PFSK-1 (cell line): ENCODE measurements at regions not wholly inside any gene's neighbourhood (a gene's known extent, or its start where the extent isn't known, plus 50 kb on each side); places are given as distances from the start of the nearest gene placed in this dataset.

ENCODE experiments used
- POLR2AphosphoS5 ChIP-seq: IDR thresholded peaks from 2 replicates; pipeline ENCODE4 v1.6.1; 2012; ENCODE audit warnings: low read depth, mild to moderate bottlenecking, control low read depth, low read length, moderate library complexity
- TF ChIP-seq, protein P1 (sequence below), 2 experiments: IDR thresholded peaks; 2 replicates each; pipeline versions ENCODE4 v1.6.1 to v1.8.0; 2011 to 2012; ENCODE audit warnings: low read depth in 2 of 2, low read length in 2 of 2, control low read depth in 1 of 2, inconsistent platforms in 1 of 2, mild to moderate bottlenecking in 1 of 2, moderate library complexity in 1 of 2; ENCODE audit not compliant: insufficient read depth in 1 of 2

DNA sequence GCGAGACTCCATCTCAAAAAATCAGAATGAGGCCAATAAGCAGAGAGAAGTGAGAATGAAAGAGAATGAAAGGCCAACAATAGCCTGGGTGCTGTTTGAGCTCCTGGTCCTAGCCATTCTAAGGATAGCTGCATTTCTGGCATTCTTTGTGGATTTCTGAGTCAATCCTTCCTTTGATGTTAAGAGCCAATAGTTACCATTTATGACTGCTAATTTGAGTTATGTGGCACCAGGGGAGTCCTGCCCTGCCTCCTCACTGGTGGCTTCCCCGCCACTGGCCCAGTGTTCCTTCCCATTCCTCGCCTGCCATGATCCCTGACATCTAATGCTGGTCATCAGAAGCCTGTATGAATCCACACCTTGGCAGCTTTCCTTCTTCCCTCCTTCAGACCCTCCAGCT, 991.2 kb downstream of the UQCRFS1 start:
- TF ChIP-seq, protein P1, sequence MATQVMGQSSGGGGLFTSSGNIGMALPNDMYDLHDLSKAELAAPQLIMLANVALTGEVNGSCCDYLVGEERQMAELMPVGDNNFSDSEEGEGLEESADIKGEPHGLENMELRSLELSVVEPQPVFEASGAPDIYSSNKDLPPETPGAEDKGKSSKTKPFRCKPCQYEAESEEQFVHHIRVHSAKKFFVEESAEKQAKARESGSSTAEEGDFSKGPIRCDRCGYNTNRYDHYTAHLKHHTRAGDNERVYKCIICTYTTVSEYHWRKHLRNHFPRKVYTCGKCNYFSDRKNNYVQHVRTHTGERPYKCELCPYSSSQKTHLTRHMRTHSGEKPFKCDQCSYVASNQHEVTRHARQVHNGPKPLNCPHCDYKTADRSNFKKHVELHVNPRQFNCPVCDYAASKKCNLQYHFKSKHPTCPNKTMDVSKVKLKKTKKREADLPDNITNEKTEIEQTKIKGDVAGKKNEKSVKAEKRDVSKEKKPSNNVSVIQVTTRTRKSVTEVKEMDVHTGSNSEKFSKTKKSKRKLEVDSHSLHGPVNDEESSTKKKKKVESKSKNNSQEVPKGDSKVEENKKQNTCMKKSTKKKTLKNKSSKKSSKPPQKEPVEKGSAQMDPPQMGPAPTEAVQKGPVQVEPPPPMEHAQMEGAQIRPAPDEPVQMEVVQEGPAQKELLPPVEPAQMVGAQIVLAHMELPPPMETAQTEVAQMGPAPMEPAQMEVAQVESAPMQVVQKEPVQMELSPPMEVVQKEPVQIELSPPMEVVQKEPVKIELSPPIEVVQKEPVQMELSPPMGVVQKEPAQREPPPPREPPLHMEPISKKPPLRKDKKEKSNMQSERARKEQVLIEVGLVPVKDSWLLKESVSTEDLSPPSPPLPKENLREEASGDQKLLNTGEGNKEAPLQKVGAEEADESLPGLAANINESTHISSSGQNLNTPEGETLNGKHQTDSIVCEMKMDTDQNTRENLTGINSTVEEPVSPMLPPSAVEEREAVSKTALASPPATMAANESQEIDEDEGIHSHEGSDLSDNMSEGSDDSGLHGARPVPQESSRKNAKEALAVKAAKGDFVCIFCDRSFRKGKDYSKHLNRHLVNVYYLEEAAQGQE (IDR thresholded peaks at IDR 0.05; ENCODE audit: insufficient read depth in 1 of 2, low read depth in 2 of 2, low read length in 2 of 2): no peak
- TF ChIP-seq POLR2AphosphoS5: no peak
